ENCODE measurements at regions not wholly inside any gene's neighbourhood (a gene's known extent, or its start where the extent isn't known, plus 50 kb on each side); places are given as distances from the start of the nearest gene placed in this dataset.

- no peak overlapping the region for H2AFZ ChIP-seq (ENCODE audit: low read depth, low read length)
- no peaks in the 10 kb centered on the region for H3K9me3 ChIP-seq (ENCODE audit: insufficient read depth, low read length, severe bottlenecking)
- DNase-seq: no peak
- ATAC-seq (ENCODE audit: insufficient read depth, low read depth): no peak
- H4K20me1 ChIP-seq (ENCODE audit: insufficient read depth, low read length): no peaks in the 10 kb centered on the region
- H3K36me3 ChIP-seq (ENCODE audit: insufficient read depth, low read length): no peaks in the 10 kb centered on the region
- no peak overlapping the region for H3K9ac ChIP-seq (ENCODE audit: low read depth, low read length)
- no peak overlapping the region for H3K27ac ChIP-seq (ENCODE audit: low read length)
- no peaks in the 10 kb centered on the region for H3K79me2 ChIP-seq (ENCODE audit: insufficient read depth, low read length)
- no peaks in the 10 kb centered on the region for H3K27me3 ChIP-seq (ENCODE audit: insufficient read depth, low read length, poor library complexity)
- no peak overlapping the region for H3K4me3 ChIP-seq (ENCODE audit: low read depth in 1 of 2, low read length in 2 of 2)
- H3K4me2 ChIP-seq (ENCODE audit: insufficient read depth, low read length): no peak overlapping the region
- TF ChIP-seq EZH2 (IDR thresholded peaks at IDR 0.05; ENCODE audit: borderline replicate concordance, low read depth, low read length, severe bottlenecking): no peak
- no peaks in the 10 kb centered on the region for H3K4me1 ChIP-seq (ENCODE audit: insufficient read depth, low read length)
Observed at GRCh38 chr1:118258975-118259374, 73.9 kb upstream of the SPAG17 start.

GRCh38 chr1:118257946-118258345 lies 72.9 kb upstream of the SPAG17 start:
- no peak overlapping the region for H3K9ac ChIP-seq (ENCODE audit: low read depth, low read length)
- H3K4me2 ChIP-seq (ENCODE audit: insufficient read depth, low read length): no peak overlapping the region
- H3K4me1 ChIP-seq (ENCODE audit: insufficient read depth, low read length): no peaks in the 10 kb centered on the region
- H3K27me3 ChIP-seq (ENCODE audit: insufficient read depth, low read length, poor library complexity): no peaks in the 10 kb centered on the region
- no peaks in the 10 kb centered on the region for H3K36me3 ChIP-seq (ENCODE audit: insufficient read depth, low read length)
- no peaks in the 10 kb centered on the region for H4K20me1 ChIP-seq (ENCODE audit: insufficient read depth, low read length)
- no peaks in the 10 kb centered on the region for H3K79me2 ChIP-seq (ENCODE audit: insufficient read depth, low read length)
- no peak for DNase-seq
- H3K4me3 ChIP-seq (ENCODE audit: low read depth in 1 of 2, low read length in 2 of 2): no peak overlapping the region
- H2AFZ ChIP-seq (ENCODE audit: low read depth, low read length): no peak overlapping the region
- no peak for TF ChIP-seq EZH2 (IDR thresholded peaks at IDR 0.05; ENCODE audit: borderline replicate concordance, low read depth, low read length, severe bottlenecking)
- TF ChIP-seq, protein P1, sequence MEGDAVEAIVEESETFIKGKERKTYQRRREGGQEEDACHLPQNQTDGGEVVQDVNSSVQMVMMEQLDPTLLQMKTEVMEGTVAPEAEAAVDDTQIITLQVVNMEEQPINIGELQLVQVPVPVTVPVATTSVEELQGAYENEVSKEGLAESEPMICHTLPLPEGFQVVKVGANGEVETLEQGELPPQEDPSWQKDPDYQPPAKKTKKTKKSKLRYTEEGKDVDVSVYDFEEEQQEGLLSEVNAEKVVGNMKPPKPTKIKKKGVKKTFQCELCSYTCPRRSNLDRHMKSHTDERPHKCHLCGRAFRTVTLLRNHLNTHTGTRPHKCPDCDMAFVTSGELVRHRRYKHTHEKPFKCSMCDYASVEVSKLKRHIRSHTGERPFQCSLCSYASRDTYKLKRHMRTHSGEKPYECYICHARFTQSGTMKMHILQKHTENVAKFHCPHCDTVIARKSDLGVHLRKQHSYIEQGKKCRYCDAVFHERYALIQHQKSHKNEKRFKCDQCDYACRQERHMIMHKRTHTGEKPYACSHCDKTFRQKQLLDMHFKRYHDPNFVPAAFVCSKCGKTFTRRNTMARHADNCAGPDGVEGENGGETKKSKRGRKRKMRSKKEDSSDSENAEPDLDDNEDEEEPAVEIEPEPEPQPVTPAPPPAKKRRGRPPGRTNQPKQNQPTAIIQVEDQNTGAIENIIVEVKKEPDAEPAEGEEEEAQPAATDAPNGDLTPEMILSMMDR (IDR thresholded peaks at IDR 0.05; ENCODE audit: borderline replicate concordance, extremely low read depth, low read length, poor library complexity, severe bottlenecking): no peak
- H3K9me3 ChIP-seq (ENCODE audit: insufficient read depth, low read length, severe bottlenecking): no peaks in the 10 kb centered on the region
- ATAC-seq (ENCODE audit: insufficient read depth, low read depth): no peak
- no peak overlapping the region for H3K27ac ChIP-seq (ENCODE audit: low read length)

DNA sequence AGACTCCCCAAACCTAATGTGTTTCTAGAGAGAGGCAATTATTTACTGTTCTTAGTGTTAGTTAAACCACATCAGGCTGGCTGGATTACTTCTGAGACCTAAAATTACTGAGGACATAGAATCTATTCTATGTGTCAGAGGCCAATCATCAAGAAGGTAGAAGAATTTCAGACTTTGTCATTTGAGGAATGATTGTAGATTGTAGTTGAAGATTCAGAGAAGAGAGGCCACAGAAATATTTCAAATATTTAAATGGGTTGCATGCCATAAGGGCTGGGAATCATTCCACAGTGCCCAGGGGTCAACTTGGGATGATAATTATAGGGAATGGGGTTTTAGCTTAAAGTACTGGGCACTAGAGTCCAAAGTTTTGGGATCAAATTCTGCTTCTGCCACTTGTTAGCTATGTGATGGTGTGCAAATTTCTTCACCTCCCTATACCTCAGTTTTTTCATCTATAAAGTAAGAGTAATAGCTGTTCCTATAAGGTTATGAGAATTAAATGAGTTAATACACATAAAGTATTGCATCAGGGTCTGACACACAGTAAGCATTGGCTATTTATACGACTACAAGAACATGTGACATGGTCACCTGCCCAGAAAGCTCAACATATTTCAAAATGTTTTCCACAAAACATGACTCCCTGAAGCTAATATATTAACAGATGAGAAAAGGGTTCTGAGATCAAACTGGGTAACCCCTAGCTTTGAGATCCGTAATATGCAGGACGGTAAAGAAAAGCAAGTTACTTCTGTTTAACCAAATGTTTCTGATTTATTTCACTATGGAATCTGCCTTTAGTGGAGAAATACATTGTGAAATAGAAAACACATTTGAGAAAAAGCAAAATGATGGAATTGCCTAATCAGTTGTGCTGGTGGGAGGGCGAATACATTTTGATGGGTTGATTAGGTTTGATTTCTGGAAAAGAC lies 69.7 kb upstream of the SPAG17 start:
- H3K27me3 ChIP-seq (ENCODE audit: insufficient read depth, low read length, poor library complexity): no peaks in the 10 kb centered on the region
- no peaks in the 10 kb centered on the region for H3K79me2 ChIP-seq (ENCODE audit: insufficient read depth, low read length)
- no peaks in the 10 kb centered on the region for H3K9me3 ChIP-seq (ENCODE audit: insufficient read depth, low read length, severe bottlenecking)
- no peak overlapping the region for H3K9ac ChIP-seq (ENCODE audit: low read depth, low read length)
- no peaks in the 10 kb centered on the region for H3K4me1 ChIP-seq (ENCODE audit: insufficient read depth, low read length)
- DNase-seq (no peak), ATAC-seq (ENCODE audit: insufficient read depth, low read depth) (no peak)
- H3K27ac ChIP-seq (ENCODE audit: low read length): no peak overlapping the region
- no peak for TF ChIP-seq EZH2 (IDR thresholded peaks at IDR 0.05; ENCODE audit: borderline replicate concordance, low read depth, low read length, severe bottlenecking)
- TF ChIP-seq, protein P1 (IDR thresholded peaks at IDR 0.05; ENCODE audit: borderline replicate concordance, extremely low read depth, low read length, poor library complexity, severe bottlenecking): no peak
- H3K4me3 ChIP-seq (ENCODE audit: low read depth in 1 of 2, low read length in 2 of 2): no peak overlapping the region
- no peaks in the 10 kb centered on the region for H4K20me1 ChIP-seq (ENCODE audit: insufficient read depth, low read length)
- no peaks in the 10 kb centered on the region for H3K36me3 ChIP-seq (ENCODE audit: insufficient read depth, low read length)
- H2AFZ ChIP-seq (ENCODE audit: low read depth, low read length): no peak overlapping the region
- H3K4me2 ChIP-seq (ENCODE audit: insufficient read depth, low read length): no peak overlapping the region

DNA sequence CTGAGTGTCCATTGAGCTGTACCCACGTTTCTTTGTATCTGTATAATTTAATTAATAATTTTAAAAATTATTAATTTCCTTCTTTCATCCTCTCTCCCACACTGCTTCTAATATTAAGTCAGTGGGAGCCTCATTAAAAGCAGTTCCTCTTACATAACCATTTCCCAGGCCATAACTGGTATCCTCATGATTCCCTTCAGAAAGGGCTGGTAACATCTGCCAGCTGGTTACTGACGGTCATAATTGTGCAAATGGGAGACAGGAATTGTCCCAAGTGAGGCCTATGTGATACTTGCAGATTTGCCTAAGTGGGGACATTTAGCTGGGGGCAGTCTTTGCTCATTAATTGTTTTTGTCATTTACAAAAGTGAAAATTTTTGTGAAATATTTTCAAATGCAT lies 69.0 kb upstream of the SPAG17 start:
- Histone ChIP-seq H3K4me2 (ENCODE audit: insufficient read depth, low read length) (no peak overlapping the region), H4K20me1 (ENCODE audit: insufficient read depth, low read length) (no peaks in the 10 kb centered on the region), H2AFZ (ENCODE audit: low read depth, low read length) (no peak overlapping the region), H3K4me3 (ENCODE audit: low read depth in 1 of 2, low read length in 2 of 2) (no peak overlapping the region), H3K9me3 (ENCODE audit: insufficient read depth, low read length, severe bottlenecking) (no peaks in the 10 kb centered on the region), H3K9ac (ENCODE audit: low read depth, low read length) (no peak overlapping the region), H3K79me2 (ENCODE audit: insufficient read depth, low read length) (no peaks in the 10 kb centered on the region), H3K27ac (ENCODE audit: low read length) (no peak overlapping the region), H3K27me3 (ENCODE audit: insufficient read depth, low read length, poor library complexity) (no peaks in the 10 kb centered on the region), H3K36me3 (ENCODE audit: insufficient read depth, low read length) (no peaks in the 10 kb centered on the region), H3K4me1 (ENCODE audit: insufficient read depth, low read length) (no peaks in the 10 kb centered on the region)
- DNase-seq: no peak
- no peak for ATAC-seq (ENCODE audit: insufficient read depth, low read depth)
- TF ChIP-seq, protein P1 (IDR thresholded peaks at IDR 0.05; ENCODE audit: borderline replicate concordance, extremely low read depth, low read length, poor library complexity, severe bottlenecking): no peak
- TF ChIP-seq EZH2 (IDR thresholded peaks at IDR 0.05; ENCODE audit: borderline replicate concordance, low read depth, low read length, severe bottlenecking): no peak

Measured in DND-41 (cell line).